Esophagus squamous epithelium (tissue), 4 donors: ENCODE measurements at regions not wholly inside any gene's neighbourhood (a gene's known extent, or its start where the extent isn't known, plus 50 kb on each side); places are given as distances from the start of the nearest gene placed in this dataset.

Source experiments
- CTCF ChIP-seq, 6 experiments: fragments of 450-650 bp in 4 of 6; fragments of 200-600 bp in 2 of 6; sonication (generic) in 2 of 6; IDR thresholded peaks; one replicate each; pipeline ENCODE4 v1.5.1; 2016 to 2019; ENCODE audit warnings: antibody characterized with exemption in 6 of 6, mild to moderate bottlenecking in 4 of 6, moderate library complexity in 4 of 6
- POLR2A ChIP-seq, 4 donors: fragments of 450-650 bp; IDR thresholded peaks; one replicate each; pipeline ENCODE4 v1.6.1; 2017; ENCODE audit warnings: antibody characterized with exemption in 4 of 4, mild to moderate bottlenecking in 4 of 4, moderate library complexity in 3 of 4

- TF ChIP-seq CTCF (IDR thresholded peaks at IDR 0.05) (no peak), POLR2A (IDR thresholded peaks at IDR 0.05) (no peak)
Measured at GRCh38 chr16:62100651-62101050, 64.4 kb upstream of the CDH8 start.
